HG03575 (cell line): ENCODE measurements at regions not wholly inside any gene's neighbourhood (a gene's known extent, or its start where the extent isn't known, plus 50 kb on each side); places are given as distances from the start of the nearest gene placed in this dataset.

Experiments
- ATAC-seq: cut with Tn5 transposase; IDR thresholded peaks from one replicate; pipeline ENCODE4 v1.9.1; 2021; ENCODE audit not compliant: unreplicated experiment, insufficient number of reproducible peaks, low FRiP score; ENCODE audit errors: extremely low read depth

DNA sequence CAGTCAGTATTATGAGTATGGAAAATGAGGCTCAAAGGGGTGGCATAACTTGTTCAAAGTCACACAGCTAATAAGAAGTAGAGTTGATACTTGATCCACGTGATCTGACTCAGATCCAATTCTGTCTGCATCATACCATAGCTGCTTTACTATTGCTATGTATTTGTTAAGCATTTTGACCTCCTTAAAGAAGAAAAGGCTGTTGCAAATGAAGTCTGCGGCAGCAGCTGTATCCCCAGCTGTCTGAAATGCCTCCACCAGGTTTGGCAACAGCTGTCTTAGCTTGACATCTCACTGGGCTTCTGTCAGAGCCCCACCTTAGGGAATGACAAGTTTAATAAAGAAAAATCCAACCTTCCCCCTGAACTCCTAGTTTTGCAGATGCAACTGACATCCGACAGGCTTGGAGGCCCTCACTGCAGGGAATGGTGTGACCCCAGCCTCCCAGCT, 75.6 kb upstream of the SLC44A1 start:
- no peak for ATAC-seq

DNA sequence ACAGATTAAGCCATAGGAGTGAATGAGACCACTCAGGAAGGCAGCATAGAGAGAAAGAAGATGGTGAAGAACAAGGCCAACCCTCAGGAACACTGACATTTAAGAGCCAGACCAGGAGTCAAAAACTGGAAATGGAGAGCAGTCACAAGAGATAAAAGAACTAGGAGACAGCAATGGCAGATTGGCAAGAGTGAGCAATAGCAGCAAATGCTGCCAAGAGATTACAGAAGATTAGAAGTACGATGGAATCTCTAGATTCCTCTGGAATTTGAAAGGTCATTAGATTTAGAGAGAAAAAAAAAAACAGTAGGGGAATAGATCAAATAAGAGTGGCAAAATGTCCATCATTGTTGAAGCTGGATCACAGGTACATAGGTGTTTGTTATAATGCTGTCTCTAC, 73.4 kb upstream of the SLC44A1 start:
- ATAC-seq, result no peak

DNA sequence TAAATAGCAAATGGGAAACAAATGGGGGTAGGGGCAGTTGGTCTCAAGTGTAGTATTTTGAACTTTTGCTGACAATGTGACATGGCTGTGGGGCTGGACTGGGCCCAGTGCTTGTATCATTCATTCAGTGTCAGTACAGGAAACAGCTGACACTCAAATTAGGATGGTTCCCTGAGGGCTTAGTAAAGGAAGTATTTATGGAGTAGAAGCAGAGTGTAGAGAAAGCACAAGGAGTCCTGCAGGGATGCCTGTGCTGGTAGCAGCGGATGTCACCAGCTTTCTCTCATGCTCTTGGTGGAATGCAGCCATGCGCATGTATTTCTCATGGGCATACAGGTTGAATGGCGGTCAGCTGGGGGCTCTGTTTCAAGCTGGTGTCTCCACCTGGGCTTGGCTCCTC, 72.9 kb upstream of the SLC44A1 start:
- ATAC-seq, result no peak

DNA sequence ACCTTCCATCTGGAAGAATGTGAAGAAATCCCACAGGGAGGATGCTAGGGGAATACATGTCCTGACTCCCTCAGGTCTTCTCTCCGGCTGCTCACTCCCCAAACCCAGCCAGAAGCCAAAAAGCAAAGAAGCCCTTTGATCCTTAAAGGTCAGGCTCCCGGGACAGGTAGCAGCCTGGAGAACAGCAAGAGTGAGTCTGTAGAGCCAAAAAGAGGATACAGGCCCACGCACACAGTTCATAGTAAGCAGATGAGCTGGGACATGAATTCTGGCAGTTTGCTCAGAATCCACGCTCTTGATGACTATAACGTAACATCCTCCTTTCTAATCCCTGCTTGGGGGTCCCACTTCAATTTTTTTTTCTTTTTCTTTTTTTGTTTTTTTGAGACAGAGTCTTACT, 72.0 kb upstream of the SLC44A1 start:
- no peak for ATAC-seq

DNA sequence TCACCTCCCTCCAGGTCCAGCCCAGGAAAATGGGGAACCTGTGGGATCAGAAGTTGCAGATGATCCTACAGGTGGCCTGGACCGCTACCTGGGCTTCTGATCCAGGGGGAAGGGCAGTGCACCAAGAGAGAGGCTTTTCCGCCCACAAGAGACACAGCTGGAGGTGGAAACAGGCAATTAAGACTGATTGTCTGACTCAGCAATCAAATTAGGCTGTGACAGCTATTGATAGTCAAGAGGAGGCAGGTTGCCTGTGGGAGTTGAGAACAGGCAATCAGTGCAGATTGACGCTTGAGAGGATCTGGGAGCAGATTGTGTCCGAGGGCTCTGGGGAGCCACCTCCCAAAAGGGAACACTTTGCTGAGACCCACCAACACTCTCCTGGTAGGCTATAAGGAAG, 71.1 kb upstream of the SLC44A1 start:
- no peak for ATAC-seq

DNA sequence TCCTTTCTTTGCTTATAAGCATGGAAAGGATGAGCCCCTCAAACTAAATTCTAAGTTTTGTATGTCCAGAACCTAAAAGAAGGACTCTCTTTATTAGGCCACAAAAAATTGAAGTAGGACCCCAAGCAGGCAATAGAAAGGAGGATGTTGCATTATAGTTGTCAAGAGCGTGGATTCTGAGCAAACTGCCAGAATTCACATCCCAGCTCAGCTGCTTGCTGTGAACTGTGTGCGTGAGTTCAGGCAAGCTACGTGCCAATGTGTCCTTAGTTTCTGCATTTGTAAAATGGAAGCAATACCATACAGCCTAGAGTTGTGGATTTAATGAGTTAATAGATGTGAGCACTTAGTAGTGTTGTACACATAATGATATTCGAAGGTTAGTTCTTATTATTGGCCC, 70.6 kb upstream of the SLC44A1 start:
- ATAC-seq, result no peak

DNA sequence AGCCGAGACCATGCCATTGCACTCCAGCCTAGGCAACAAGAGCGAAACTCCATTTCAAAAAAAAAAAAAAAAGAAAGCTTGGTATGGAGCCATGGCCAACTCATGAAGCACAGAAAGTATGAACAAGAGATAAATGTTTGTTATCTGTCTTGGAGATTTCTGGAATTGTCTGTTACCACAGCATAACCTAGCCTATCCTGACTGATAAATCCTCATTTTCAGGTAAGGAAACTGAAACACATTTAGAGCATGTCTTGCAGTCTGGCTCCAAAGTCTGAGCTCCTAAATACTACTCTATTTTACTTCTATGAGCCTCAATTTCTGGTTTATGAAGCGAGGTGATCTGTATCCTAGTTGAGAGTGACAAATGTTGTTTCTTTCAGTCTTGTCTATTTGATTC, 68.3 kb upstream of the SLC44A1 start:
- ATAC-seq, result no peak

DNA sequence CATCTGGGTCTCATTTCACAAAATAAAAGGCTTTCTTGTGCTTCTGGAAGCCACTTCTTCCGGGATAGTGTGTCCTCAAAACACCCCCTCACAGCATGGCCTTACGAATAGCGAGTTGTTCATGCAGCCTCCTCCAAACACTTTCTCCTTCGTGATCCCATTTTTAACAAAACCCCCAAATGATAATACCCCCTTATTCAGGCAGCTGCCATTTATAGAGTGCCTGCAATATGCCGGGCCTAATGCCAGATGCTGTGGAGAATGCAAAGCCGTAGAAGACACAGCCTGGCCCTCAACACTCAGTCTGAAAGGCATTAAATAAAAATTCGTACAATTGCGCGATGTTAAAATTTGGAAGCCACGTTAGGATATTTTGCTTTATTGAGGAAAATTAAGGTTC, 66.4 kb upstream of the SLC44A1 start:
- ATAC-seq, result no peak

DNA sequence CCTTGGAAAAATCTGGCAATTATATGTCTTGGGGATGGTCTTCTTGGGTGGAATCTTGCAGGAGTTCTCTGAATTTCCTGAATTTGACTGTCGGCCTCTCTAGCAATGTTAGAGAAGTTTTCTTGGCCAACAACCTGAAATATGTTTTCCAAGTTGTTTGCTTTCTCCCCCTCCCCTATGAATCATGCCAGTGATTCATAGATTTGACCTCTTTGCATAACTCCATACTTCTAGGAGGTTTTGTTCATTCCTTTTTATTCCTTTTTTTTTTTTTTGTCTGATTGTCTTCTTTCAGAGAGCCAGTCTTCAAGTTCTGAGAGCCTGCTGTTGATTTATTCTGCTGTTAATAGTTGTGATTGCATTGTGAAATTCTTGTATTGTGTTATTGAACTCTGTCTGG, 56.7 kb upstream of the SLC44A1 start:
- ATAC-seq, result no peak

DNA sequence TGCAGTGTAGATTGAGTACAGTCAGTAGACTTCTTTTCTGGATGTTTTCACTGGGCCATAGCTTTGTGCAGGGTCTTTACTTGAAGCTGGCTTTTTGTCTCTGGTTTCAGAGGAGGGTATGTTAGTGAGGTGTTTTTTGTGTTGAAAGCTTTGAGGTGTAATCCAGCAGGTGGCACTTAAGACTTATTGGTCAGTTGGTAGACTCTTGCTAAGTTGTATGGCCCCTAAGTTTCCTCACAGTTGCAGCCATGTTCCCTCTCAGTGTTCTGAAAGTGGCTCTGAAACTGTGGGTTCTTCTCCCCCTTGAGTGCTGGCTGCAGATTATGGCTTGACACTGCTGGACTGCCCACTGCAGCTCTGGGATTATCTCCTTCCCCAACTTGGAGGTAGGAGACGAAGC, 55.7 kb upstream of the SLC44A1 start:
- no peak for ATAC-seq

DNA sequence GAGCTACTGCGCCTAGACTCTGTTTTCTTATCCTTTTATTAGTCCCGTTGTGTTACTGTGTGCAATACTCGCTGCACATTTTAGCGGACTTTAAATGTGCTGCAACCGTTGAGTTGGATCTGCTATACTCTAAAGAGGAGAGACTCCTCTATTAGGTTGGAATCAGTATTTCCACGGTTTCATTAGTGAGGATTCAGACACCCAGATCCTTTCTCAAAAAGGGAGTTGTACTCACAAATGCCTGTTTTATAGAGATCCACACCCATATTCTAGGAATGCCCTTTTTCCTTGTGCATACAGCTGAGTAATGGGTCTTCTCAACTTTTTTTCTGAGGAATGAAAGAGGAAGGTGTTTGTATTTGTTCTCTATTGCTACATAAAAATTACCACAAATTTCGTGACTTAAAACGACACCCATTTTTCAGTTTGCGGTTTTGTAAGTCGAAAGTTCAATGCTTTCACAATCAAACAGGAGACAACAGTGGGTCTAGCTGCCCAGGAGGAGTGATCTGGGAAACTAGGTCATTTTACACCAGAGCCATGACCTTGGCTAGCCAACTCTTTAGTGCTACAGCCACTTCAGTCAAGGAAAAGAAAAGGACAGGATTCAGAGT, 52.8 kb upstream of the SLC44A1 start:
- ATAC-seq, result no peak

DNA sequence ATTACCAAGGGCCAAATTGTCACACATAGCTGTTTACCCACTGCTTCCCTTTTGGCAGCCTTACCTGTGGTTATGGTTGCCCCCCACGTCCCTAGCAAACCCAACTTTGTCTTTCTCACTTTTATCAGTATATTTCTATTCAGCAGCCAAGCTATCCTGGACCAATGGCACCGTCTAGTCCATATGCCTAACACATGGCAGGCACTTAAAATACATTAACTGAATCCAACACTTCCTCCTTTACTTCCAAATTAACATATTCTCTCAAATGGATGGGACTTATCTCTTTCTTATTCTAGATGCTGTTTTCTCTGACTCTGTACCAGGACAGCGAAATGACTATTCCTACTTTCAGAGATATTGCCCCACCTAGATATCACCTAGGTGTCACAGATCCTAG, 50.9 kb upstream of the SLC44A1 start:
- ATAC-seq, result no peak

DNA sequence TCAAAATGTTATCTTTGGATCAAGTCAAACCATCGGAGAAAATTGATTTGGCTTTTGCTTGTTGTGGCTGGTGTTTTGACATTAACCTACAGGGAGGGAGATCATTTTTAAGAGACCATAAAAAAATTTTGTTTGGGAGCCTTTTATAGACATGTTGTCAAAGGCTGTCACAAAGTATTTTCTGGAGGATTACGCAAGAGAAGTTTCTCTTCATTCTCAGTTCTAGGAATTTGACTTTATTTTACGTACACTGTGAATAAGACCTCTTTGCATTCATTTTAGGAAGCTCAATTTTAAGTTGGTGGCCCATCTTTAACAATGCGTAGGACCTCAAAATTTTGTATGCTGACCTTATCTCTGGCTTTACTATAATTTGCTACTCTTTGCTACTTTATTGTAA, 50.2 kb upstream of the SLC44A1 start:
- no peak for ATAC-seq
